ENCODE measurements at regions not wholly inside any gene's neighbourhood (a gene's known extent, or its start where the extent isn't known, plus 50 kb on each side); places are given as distances from the start of the nearest gene placed in this dataset.

DNA sequence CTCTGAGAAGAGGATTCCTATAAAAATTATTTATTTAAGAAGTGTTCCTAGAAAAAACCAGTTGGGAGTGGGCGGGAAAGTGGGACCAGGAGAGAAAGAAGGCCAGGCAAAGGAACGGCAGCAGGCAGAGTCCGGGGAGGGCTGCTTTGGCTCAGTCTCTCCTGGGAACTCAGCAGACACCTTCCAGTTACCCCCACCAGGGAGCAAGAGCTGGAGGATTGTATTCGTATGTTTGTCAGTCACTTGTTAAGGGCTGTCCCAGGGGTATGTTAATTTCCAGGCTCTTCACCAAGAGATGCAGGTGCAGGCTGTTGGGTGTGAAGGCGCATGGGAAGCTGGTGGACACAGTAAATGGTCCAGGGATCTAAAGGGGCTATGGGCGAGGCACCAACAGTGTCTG is 53.0 kb upstream of the CHD6 start:
- no peak overlapping the region for H3K23ac ChIP-seq (ENCODE audit: insufficient read length)
- peaks cover 0 to 3% (median 0%) of the 10 kb centered on the region in 4 experiments; a peak in 1 of 7 replicates for H3K4me1 ChIP-seq (replicated peaks in 1 of 4; ENCODE audit: control insufficient read depth in 3 of 4, insufficient read depth in 4 of 4, low read length in 3 of 4)
- H2BK15ac ChIP-seq (ENCODE audit: low read length), result no peak overlapping the region
- no peaks in the 10 kb centered on the region for H3K36me3 ChIP-seq (ENCODE audit: control insufficient read depth in 2 of 4, insufficient read depth in 4 of 4, low read length in 3 of 4)
- H3K4me2 ChIP-seq (ENCODE audit: insufficient read depth in 1 of 2, low read depth in 2 of 2, low read length in 2 of 2), result no peak overlapping the region
- POLR2A ChIA-PET (ENCODE audit: partially characterized antibody), result interaction anchor here (0.9 kb wide), 1 partner anchor 15 kb away, joined by 3 read pairs; no protein-coding TSS in a partner anchor
- no peak overlapping the region for H3K56ac ChIP-seq (replicated peaks; ENCODE audit: insufficient read length, low read depth, low read length)
- H2BK5ac ChIP-seq (ENCODE audit: low read depth, low read length), result no peak overlapping the region
- no peak overlapping the region for H2BK20ac ChIP-seq (ENCODE audit: low read length)
- no peak overlapping the region for H2BK12ac ChIP-seq (ENCODE audit: low read depth, low read length)
- DNase-seq (ENCODE audit: low read depth in 1 of 2, low spot score in 2 of 2) (no peak), FAIRE-seq (no peak)
- no peaks in the 10 kb centered on the region for H3K27me3 ChIP-seq (replicated peaks in 1 of 4; ENCODE audit: control insufficient read depth in 3 of 4, extremely low read depth in 1 of 4, insufficient read depth in 3 of 4, low read length in 3 of 4)
- no peak overlapping the region for H3K18ac ChIP-seq (ENCODE audit: extremely low read depth, low read length)
- no peak overlapping the region for H4K8ac ChIP-seq (ENCODE audit: extremely low read depth, insufficient read depth, low read length)
- H3K4ac ChIP-seq (replicated peaks; ENCODE audit: insufficient read length, low read depth, low read length), result no peak overlapping the region
- no peaks in the 10 kb centered on the region for H3K23me2 ChIP-seq (ENCODE audit: low read depth, low read length)
- no peak overlapping the region for H2AK5ac ChIP-seq (ENCODE audit: low read depth, low read length)
- no peaks in the 10 kb centered on the region for H3K79me1 ChIP-seq (ENCODE audit: low read depth, low read length)
- CTCF ChIA-PET (ENCODE audit: partially characterized antibody), result no interaction called here
- peak; percentile 19; the same call in 1 of the 2 replicates for TF ChIP-seq E2F6 (IDR thresholded peaks at IDR 0.05)
- no peak for TF ChIP-seq HDAC6 (IDR thresholded peaks at IDR 0.05; ENCODE audit: low read depth, low read length)
- no peak overlapping the region for H3K4me3 ChIP-seq (ENCODE audit: extremely low read depth in 1 of 4, insufficient read depth in 2 of 4, low read depth in 3 of 4, low read length in 4 of 4)
- no peak overlapping the region for H2AFZ ChIP-seq (ENCODE audit: low read length)
- no peak overlapping the region for H4K91ac ChIP-seq (replicated peaks; ENCODE audit: insufficient read length, low read length)
- no peak overlapping the region for H3K27ac ChIP-seq (ENCODE audit: low read depth, low read length)
- H3K14ac ChIP-seq (ENCODE audit: insufficient read length), result no peak overlapping the region
- no peak overlapping the region for H3K9ac ChIP-seq (replicated peaks in 1 of 4; ENCODE audit: extremely low read depth in 1 of 4, low read depth in 3 of 4, low read length in 3 of 4)
- WGBS, 2 experiments (ENCODE audit: extremely low coverage in 1 of 2, insufficient coverage in 1 of 2, insufficient read length in 1 of 2, insufficient replicate concordance in 2 of 2, low coverage in 1 of 2, low lambda C conversion rate in 2 of 2, missing lambda C conversion rate in 1 of 2), result 83% methylated on average over 6 of the region's 6 CpGs; no CpG with 5 or more reads in 1 of the 2 experiments
- no peaks in the 10 kb centered on the region for H3K79me2 ChIP-seq (ENCODE audit: control insufficient read depth in 1 of 2, insufficient read depth in 2 of 2, low read length in 2 of 2)
- no peaks in the 10 kb centered on the region for H4K20me1 ChIP-seq (replicated peaks in 1 of 2; ENCODE audit: control insufficient read depth in 1 of 2, insufficient read depth in 2 of 2, low read length in 2 of 2)
- H4K5ac ChIP-seq (ENCODE audit: insufficient read length, low read depth, low read length), result no peak overlapping the region
- no peak overlapping the region for H2BK120ac ChIP-seq (replicated peaks; ENCODE audit: low read depth, low read length)
- H3K9me3 ChIP-seq (ENCODE audit: insufficient read depth in 2 of 2, low read depth in 1 of 2, low read length in 1 of 2), result no peaks in the 10 kb centered on the region

All from H1 (cell line).